ENCODE measurements at regions not wholly inside any gene's neighbourhood (a gene's known extent, or its start where the extent isn't known, plus 50 kb on each side); places are given as distances from the start of the nearest gene placed in this dataset.

GRCh38 chr1:181985936-181986906 lies 75.3 kb downstream of the ZNF648 start:
- TF ChIP-seq CTCF (IDR thresholded peaks at IDR 0.05) = no peak
- TF ChIP-seq POLR2A (IDR thresholded peaks at IDR 0.05) = no peak

Data from right lobe of liver (tissue), 4 donors.